ENCODE measurements at regions not wholly inside any gene's neighbourhood (a gene's known extent, or its start where the extent isn't known, plus 50 kb on each side); places are given as distances from the start of the nearest gene placed in this dataset.

DNA sequence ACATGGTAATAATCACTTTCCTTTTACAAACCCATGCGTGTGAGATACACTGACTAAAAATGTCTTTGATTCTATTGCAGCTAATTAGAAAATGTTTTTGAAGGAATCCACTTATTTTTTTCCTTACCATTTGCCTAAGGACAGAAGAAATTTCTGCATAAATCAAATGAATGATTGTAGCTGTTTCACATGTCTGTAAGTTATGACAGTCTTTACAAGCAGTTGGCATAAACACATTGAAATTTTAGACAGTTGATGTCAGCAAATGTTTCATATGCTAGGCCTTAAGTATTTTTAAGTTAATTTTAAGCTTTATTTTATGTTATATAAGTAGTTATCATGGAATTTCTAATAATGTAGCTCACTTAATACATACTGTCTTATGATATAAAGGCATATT is 598.4 kb upstream of the SLITRK6 start:
- intact Hi-C loops (cut with DNase I), result no loop called here

DNA sequence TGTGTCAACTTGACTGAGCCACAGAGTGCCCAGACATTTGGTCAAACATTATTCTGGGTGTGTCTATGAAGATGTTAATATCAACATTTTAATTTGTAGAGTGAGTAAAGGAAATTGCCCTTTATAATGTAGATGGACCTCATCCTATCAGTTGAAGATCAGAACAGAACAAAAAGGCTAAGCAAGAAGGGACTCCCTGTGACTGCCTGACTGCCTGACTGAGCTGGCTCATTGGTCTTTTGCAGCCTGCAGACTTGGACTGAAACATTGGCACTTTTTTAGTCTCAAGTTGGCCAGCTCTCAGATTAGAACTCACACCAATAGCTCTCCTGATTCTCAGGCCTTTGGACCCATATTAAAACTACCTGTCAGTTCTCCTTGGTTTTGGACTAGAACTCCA is 600.4 kb upstream of the SLITRK6 start:
- DNase-seq (no peak), ATAC-seq (no peak)
- no peaks in the 10 kb centered on the region for H3K27me3 ChIP-seq
- H3K4me1 ChIP-seq, result no peaks in the 10 kb centered on the region
- peaks cover 0 to 12% (median 0%) of the 10 kb centered on the region in 11 donors for H3K9me3 ChIP-seq
- H3K27ac ChIP-seq, result no peak overlapping the region
- intact Hi-C loops (cut with DNase I), result no loop called here
- no peak overlapping the region for H3K4me3 ChIP-seq
- TF ChIP-seq, protein P1, sequence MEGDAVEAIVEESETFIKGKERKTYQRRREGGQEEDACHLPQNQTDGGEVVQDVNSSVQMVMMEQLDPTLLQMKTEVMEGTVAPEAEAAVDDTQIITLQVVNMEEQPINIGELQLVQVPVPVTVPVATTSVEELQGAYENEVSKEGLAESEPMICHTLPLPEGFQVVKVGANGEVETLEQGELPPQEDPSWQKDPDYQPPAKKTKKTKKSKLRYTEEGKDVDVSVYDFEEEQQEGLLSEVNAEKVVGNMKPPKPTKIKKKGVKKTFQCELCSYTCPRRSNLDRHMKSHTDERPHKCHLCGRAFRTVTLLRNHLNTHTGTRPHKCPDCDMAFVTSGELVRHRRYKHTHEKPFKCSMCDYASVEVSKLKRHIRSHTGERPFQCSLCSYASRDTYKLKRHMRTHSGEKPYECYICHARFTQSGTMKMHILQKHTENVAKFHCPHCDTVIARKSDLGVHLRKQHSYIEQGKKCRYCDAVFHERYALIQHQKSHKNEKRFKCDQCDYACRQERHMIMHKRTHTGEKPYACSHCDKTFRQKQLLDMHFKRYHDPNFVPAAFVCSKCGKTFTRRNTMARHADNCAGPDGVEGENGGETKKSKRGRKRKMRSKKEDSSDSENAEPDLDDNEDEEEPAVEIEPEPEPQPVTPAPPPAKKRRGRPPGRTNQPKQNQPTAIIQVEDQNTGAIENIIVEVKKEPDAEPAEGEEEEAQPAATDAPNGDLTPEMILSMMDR (IDR thresholded peaks at IDR 0.05), result no peak
- no peaks in the 10 kb centered on the region for H3K36me3 ChIP-seq

More for the DNA sequence above, 598.4 kb upstream of the SLITRK6 start:
- DNase-seq (no peak), ATAC-seq (no peak)
- H3K36me3 ChIP-seq, result no peaks in the 10 kb centered on the region
- H3K9me3 ChIP-seq, result peaks cover 0 to 12% (median 0%) of the 10 kb centered on the region in 11 donors
- no peaks in the 10 kb centered on the region for H3K4me1 ChIP-seq
- H3K27me3 ChIP-seq, result no peaks in the 10 kb centered on the region
- TF ChIP-seq, protein P1 (IDR thresholded peaks at IDR 0.05), result no peak
- no peak overlapping the region for H3K27ac ChIP-seq
- H3K4me3 ChIP-seq, result no peak overlapping the region
- WGBS, 2 donors, result 81 to 94% methylated on average over 1 of the region's 1 CpG

DNA sequence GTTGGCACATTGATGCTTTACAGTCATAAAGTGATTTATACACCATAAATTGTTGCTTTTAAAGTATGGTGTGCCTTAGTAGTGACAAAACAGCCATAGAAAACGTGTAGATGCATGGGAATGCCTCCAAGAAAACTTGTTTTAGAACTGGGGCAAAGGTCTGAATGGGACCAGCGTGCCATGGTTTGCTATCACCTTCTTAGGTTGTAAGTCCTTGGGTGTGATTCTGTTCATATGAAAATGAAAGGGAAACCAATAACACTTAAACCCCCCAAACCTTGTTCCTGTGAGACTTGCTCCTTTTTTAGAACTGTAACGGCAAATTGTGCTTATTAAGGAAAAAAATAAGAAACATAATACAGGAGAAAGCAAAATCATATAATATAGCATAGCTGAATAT is 603.3 kb upstream of the SLITRK6 start:
- Histone ChIP-seq H3K4me1 (no peaks in the 10 kb centered on the region), H3K36me3 (no peaks in the 10 kb centered on the region), H3K4me3 (no peak overlapping the region), H3K27ac (peak overlapping the region in 3 of 10 donors; percentile 10 to 31 (median 18)), H3K27me3 (no peaks in the 10 kb centered on the region), H3K9me3 (peaks cover 0 to 12% (median 0%) of the 10 kb centered on the region in 11 donors)
- intact Hi-C loops (cut with DNase I), result no loop called here
- 41 to 65% methylated on average over 3 of the region's 3 CpGs for WGBS, 2 donors
- TF ChIP-seq, protein P1 (IDR thresholded peaks at IDR 0.05), result no peak
- no peak for DNase-seq
- ATAC-seq, result no peak

- peak overlapping the region in 5 of 10 donors; percentile 10 to 38 (median 30) for H3K27ac ChIP-seq
Measured at GRCh38 chr13:86403181-86403580, 604.0 kb upstream of the SLITRK6 start.

More at GRCh38 chr13:86403181-86403580, 604.0 kb upstream of the SLITRK6 start:
- Histone ChIP-seq H3K27me3 (no peaks in the 10 kb centered on the region), H3K9me3 (peaks cover 0 to 5% (median 0%) of the 10 kb centered on the region in 11 donors), H3K4me1 (no peaks in the 10 kb centered on the region), H3K4me3 (no peak overlapping the region), H3K36me3 (no peaks in the 10 kb centered on the region)
- TF ChIP-seq, protein P1 (IDR thresholded peaks at IDR 0.05), result no peak
- peak in 7 of 8 donors; percentile 16 to 95 (median 72) for ATAC-seq
- intact Hi-C loops (cut with DNase I), result no loop called here
- no peak for DNase-seq
